ENCODE measurements at regions not wholly inside any gene's neighbourhood (a gene's known extent, or its start where the extent isn't known, plus 50 kb on each side); places are given as distances from the start of the nearest gene placed in this dataset.

- ATAC-seq (no peak), DNase-seq (ENCODE audit: low read depth, low spot score) (no peak)
- TF ChIP-seq EZH2 (IDR thresholded peaks at IDR 0.05) (no peak), CEBPB (IDR thresholded peaks at IDR 0.05; ENCODE audit: low read depth) (no peak), JUND (IDR thresholded peaks at IDR 0.05) (no peak), POLR2A (IDR thresholded peaks at IDR 0.05; ENCODE audit: borderline replicate concordance, extremely low read depth, insufficient read depth, insufficient read length) (no peak), SRF (IDR thresholded peaks at IDR 0.05; ENCODE audit: low read depth) (no peak), EGR1 (IDR thresholded peaks at IDR 0.05; ENCODE audit: low read depth) (no peak), YY1 (IDR thresholded peaks at IDR 0.05; ENCODE audit: extremely low read depth, insufficient replicate concordance, low read depth, low read length) (no peak), ATF3 (IDR thresholded peaks at IDR 0.05) (no peak), FOSL1 (IDR thresholded peaks at IDR 0.05; ENCODE audit: low read depth) (no peak), CTCF (IDR thresholded peaks at IDR 0.05 in 2 of 3, conservative IDR thresholded peaks at IDR 0.05 in 1 of 3; ENCODE audit: borderline replicate concordance in 1 of 3, insufficient read depth in 1 of 3, low read depth in 2 of 3, low read length in 2 of 3) (no peak), REST (IDR thresholded peaks at IDR 0.05; ENCODE audit: low read depth) (no peak), ELF1 (IDR thresholded peaks at IDR 0.05; ENCODE audit: borderline replicate concordance, low read depth) (no peak), ZFX (IDR thresholded peaks at IDR 0.05) (no peak), POLR2AphosphoS5 (IDR thresholded peaks at IDR 0.05; ENCODE audit: low read depth, low read length) (no peak), SIN3A (IDR thresholded peaks at IDR 0.05; ENCODE audit: low read depth) (no peak)
- Histone ChIP-seq H3K9me2 (ENCODE audit: insufficient read depth) (no peaks in the 10 kb centered on the region), H3K36me3 (ENCODE audit: control insufficient read depth in 1 of 2, insufficient read depth in 2 of 2, low read length in 2 of 2) (no peaks in the 10 kb centered on the region), H3K79me2 (ENCODE audit: insufficient read depth, low read length) (no peaks in the 10 kb centered on the region), H3K4me2 (ENCODE audit: low read length) (no peak overlapping the region), H2AFZ (ENCODE audit: low read depth, low read length, poor library complexity, severe bottlenecking) (no peak overlapping the region), H3K4me1 (ENCODE audit: control insufficient read depth in 1 of 2, insufficient read depth in 2 of 2, low read length in 2 of 2) (no peaks in the 10 kb centered on the region), H3K9ac (ENCODE audit: low read length) (no peak overlapping the region), H4K20me1 (ENCODE audit: insufficient read depth) (no peaks in the 10 kb centered on the region), H3K27ac (ENCODE audit: low read depth, low read length) (no peak overlapping the region), H3K9me3 (ENCODE audit: control insufficient read depth in 1 of 2, insufficient read depth in 1 of 2, low read depth in 1 of 2, low read length in 2 of 2) (no peaks in the 10 kb centered on the region), H3K27me3 (ENCODE audit: insufficient read depth, low read length) (peaks cover 31% of the 10 kb centered on the region), H3K4me3 (replicated peaks in 1 of 2; ENCODE audit: low read depth in 1 of 2, low read length in 2 of 2) (no peak overlapping the region)
- BruUV-seq (replicated peaks), result no TSS peak
- ChIA-PET POLR2A (no interaction called here), RAD21 (ENCODE audit: low non-redundant PET in 1 of 2, low total read pairs in 2 of 2, uncharacterized antibody in 2 of 2, unreplicated experiment in 2 of 2) (no interaction called here), CTCF (no interaction called here)
- intact Hi-C loops (cut with micrococcal nuclease), result no loop called here
Observed at GRCh38 chr1:34433099-34433498, 256.4 kb downstream of the C1orf94 start.

Measured in HCT116 (cell line).